Bone marrow (tissue), 2 donors: ENCODE measurements at regions not wholly inside any gene's neighbourhood (a gene's known extent, or its start where the extent isn't known, plus 50 kb on each side); places are given as distances from the start of the nearest gene placed in this dataset.

Experiments used
- DNase-seq, 2 donors: peaks; one replicate each; lab custom pipeline; 2025; lab: John Stamatoyannopoulos, UW

- DNase-seq = no peak
Measured at GRCh38 chr2:220491670-220492069, 864.2 kb downstream of the SLC4A3 start.

GRCh38 chr2:220493871-220494525, 866.6 kb downstream of the SLC4A3 start:
- DNase-seq = no peak

- DNase-seq = no peak
Measured at GRCh38 chr2:220496513-220496912, 869.1 kb downstream of the SLC4A3 start.

- no peak for DNase-seq
Measured at GRCh38 chr2:220499225-220499624, 871.8 kb downstream of the SLC4A3 start.

- DNase-seq = no peak
Measured at GRCh38 chr2:220502539-220502938, 875.1 kb downstream of the SLC4A3 start.

- DNase-seq = no peak
Measured at GRCh38 chr2:220503431-220503830, 876.0 kb downstream of the SLC4A3 start.

- DNase-seq = no peak
Measured at GRCh38 chr2:220504938-220505503, 877.6 kb downstream of the SLC4A3 start.

- no peak for DNase-seq
Measured at GRCh38 chr2:220506466-220506865, 879.0 kb downstream of the SLC4A3 start.

GRCh38 chr2:220509096-220509757, 881.8 kb downstream of the SLC4A3 start:
- no peak for DNase-seq

GRCh38 chr2:220509966-220510365, 882.5 kb downstream of the SLC4A3 start:
- DNase-seq = no peak

- DNase-seq = no peak
Measured at GRCh38 chr2:220510668-220511067, 883.2 kb downstream of the SLC4A3 start.

- DNase-seq = no peak
Measured at GRCh38 chr2:220512419-220512818, 885.0 kb downstream of the SLC4A3 start.

GRCh38 chr2:220513573-220514288, 886.3 kb downstream of the SLC4A3 start:
- DNase-seq = no peak

GRCh38 chr2:220521551-220521950, 894.1 kb downstream of the SLC4A3 start:
- no peak for DNase-seq

GRCh38 chr2:220528180-220528675, 900.8 kb downstream of the SLC4A3 start:
- no peak for DNase-seq

GRCh38 chr2:220531216-220531615, 903.8 kb downstream of the SLC4A3 start:
- no peak for DNase-seq

- no peak for DNase-seq
Measured at GRCh38 chr2:220533485-220533884, 906.1 kb downstream of the SLC4A3 start.

- DNase-seq = no peak
Measured at GRCh38 chr2:220539481-220539880, 912.1 kb downstream of the SLC4A3 start.

- no peak for DNase-seq
Measured at GRCh38 chr2:220544049-220544448, 916.6 kb downstream of the SLC4A3 start.

- DNase-seq = no peak
Measured at GRCh38 chr2:220550995-220551700, 923.7 kb downstream of the SLC4A3 start.

GRCh38 chr2:220552790-220553535, 925.5 kb downstream of the SLC4A3 start:
- DNase-seq = no peak
